ENCODE measurements at regions not wholly inside any gene's neighbourhood (a gene's known extent, or its start where the extent isn't known, plus 50 kb on each side); places are given as distances from the start of the nearest gene placed in this dataset.
"Not testable (repeated sequence)": the region's sequence is repeated elsewhere in the genome, so short reads cannot be mapped to it uniquely, and the experiment has no call there.

DNA sequence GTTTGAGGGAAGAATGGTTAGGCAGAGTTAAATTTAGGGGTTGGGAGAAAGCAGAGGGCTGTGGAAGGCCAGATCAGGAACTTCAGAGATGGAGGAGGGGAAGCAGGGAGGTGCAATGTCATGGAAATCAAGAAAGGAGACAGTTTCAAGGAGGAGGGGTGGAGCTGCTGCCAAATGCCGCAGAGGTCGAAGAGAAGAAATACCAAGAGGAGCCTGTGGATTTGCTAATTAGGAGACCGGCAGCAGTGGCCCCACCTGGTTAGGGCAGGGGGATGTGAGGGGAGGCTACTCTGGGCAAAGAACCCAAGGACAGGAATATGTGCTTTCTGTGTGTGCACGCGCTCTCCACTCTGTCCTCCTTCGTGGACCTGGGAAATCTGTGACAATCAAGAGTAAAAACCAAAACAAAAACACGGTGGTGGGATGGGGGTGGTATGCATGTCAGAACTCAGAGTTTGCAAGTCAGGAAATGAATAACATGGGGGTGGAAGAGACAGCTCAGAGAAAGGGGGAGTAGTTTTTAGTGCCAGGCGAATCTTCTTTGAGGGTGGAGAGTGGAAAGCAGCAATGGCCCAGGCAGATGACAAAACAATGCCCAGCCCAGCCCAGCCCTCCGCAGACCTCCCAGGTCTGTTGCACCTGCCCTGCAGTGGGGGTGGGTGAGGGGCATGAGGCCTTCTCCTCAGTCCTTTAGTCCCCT, 102.9 kb upstream of the PAX2 start:
- DNase-seq = no peak

GRCh38 chr10:100645091-100645490, 100.3 kb upstream of the PAX2 start:
- no peak for DNase-seq

DNA sequence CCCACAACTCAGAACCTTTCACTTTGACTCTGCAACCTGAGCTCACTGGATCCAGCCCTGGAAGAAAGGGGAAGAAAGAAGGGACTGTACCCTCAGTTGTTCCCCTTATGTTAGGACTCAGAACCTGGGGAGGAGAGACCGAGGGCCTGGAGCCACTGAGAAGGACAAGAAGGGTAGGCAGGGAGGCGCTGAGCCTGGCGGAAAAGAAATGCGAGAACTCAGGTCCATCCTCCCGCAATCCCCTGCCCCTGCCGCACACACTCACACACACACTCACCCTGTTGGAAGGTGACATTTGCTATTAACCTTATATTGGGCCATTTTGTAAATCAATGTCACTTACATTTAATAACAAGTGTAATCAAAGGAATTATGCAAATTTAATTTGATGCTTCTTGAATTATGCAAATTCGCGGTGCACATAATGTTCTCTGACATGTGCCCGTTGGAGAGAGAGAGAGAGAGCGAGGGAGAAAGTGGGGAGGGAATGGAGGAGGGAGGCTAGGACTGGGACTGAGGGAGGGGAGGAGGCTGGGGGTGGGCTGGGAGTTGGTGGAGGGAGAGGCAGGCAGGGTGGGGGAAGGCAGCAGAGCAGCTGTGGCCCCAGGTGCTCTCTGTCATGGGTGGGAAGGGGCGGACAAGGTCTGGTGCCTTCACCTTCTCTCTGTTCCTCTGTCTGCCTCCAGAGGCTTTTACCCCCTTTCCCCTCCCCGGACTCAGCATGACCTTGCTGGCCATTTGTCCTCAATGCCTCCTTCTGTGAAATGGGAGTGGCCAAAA, 99.6 kb upstream of the PAX2 start:
- no peak for DNase-seq

GRCh38 chr10:100647928-100648327, 97.5 kb upstream of the PAX2 start:
- no peak for DNase-seq

GRCh38 chr10:100650693-100651092, 94.7 kb upstream of the PAX2 start:
- DNase-seq = no peak

GRCh38 chr10:100651099-100651498, 94.3 kb upstream of the PAX2 start:
- DNase-seq = not testable (repeated sequence)

DNA sequence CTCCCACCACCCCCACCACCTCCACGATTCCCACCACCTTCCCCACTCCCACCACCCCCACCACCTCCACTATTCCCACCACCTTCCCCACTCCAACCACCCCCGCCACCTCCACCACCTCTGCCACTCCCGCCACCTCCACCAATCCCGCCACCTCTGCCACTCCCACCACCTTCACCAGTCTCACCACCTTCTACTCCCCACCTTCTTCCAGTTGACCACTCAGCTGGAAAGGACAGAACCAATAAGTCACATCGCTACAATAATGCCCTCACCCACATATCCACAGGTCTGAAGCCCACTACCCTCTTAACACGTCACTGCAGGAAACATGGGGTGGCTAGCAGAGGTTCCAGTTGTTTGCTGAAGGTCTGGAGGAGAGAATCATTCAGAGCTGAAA, 93.5 kb upstream of the PAX2 start:
- DNase-seq = no peak

DNA sequence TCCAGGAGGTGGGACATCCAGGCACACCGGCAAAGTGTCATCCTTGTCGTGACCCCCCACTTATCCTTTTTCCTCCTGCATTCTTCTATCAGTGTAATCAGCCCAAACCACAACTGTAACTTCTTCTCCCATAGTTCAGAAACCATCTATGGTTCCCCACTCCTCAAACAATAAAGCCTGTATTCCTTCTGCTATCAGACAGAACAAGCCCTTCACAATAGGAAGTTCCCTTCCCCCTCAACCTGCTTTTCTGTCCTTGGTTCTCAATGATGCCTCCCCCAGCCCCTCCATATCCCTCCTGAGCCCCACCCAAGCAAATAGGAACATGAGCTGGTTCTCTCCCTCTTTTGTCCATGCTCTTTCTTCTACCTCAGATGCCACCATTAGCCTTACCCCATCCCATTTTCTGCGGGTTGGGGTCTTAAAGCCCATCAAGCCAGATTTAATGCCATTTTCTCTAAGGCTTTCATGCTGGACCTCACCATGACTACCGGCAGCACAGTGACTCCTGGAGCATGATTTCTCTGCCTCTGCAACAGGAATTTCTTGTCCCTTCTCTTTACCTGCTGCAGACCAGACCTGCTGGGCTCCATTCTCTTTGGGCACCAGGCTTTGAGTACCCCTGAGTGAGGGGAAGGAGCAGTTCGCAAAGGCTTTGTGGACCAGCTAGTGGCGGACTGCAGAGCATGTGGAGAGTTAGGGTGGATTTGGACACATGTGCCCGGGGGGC, 92.8 kb upstream of the PAX2 start:
- no peak for DNase-seq

DNA sequence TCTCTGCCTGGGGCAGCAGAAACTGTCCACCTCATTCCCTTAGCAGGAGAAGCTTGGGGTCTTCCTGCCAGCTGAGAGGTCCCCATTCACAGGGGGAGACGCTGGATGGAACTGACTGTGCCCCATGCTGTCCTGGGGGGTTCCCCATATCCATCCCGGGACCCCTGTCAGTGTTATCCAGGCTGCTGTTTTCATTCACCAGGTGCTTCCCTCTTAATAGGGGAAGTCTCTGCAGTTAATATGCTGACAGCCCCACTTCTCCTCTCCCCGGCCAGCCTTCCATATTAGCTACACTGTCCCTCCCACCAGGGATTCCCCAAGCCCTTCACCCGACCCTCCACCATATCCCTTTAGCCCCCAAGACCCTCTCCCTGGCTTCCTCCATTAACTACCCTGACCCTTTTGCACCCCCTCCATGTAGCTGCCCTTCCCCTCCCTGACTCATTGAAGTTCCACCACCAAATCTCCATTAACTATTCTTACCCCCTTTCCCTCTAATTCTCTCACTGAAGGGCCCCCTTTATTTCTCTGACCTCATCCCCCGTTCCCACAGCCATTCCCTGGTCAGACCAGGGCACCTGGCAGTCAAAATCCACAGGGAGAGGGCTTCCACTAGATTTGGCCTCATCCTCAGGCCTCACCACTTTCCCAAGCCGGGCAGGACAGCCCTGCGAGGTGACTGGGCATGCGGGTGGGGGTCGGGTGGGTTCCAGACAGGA, 92.0 kb upstream of the PAX2 start:
- DNase-seq = no peak

GRCh38 chr10:100653957-100654781, 91.2 kb upstream of the PAX2 start:
- DNase-seq = peak; percentile 42

DNA sequence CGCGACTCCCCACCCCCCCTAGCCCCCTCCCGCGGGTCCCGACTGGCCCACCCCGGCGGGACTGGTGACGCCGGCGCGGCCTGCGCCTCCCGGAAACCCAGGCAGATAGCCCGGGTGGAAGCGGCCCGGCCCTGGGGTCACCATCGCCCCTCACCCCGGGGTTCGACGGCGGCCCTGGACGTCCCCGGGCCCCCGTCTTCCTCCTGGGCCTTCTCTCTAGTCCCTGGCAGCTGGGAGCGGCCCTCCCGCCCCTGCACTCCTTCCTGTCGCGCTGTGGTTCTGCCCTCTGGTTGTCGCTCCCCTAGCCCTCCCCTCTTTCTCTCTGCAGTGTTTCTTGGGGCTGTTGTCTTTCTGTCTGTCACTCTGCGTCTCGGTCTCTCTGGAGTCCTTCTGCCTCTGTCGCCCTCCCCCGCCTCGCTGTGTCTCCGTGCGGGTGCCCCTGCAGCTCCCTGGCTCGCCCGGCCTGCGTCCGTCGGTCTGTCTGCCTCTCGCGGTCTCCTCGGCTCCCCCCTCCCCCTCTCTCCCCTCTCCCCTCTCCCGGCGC, 90.5 kb upstream of the PAX2 start:
- DNase-seq = peak; percentile 14

DNA sequence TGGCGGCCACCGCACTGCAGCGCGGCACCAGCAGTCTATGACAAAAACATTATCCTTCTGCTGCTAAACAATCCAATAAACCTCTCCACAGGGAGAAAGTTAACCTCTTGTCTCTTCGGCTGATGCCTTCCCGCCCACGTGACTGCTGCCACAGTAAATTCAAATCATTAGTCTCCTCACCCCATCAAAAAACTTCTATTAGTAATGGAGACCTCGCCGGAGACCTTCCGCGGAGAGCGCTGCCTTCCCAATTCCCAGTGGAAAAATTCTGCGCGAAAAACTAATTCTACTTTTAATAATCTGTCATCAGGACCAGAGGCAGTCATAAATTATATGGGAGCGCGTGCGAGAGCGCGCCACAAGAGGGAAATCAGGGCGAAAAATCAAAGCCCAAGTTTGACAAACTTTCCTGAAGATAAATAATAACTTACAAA, 90.0 kb upstream of the PAX2 start:
- DNase-seq = no peak

DNA sequence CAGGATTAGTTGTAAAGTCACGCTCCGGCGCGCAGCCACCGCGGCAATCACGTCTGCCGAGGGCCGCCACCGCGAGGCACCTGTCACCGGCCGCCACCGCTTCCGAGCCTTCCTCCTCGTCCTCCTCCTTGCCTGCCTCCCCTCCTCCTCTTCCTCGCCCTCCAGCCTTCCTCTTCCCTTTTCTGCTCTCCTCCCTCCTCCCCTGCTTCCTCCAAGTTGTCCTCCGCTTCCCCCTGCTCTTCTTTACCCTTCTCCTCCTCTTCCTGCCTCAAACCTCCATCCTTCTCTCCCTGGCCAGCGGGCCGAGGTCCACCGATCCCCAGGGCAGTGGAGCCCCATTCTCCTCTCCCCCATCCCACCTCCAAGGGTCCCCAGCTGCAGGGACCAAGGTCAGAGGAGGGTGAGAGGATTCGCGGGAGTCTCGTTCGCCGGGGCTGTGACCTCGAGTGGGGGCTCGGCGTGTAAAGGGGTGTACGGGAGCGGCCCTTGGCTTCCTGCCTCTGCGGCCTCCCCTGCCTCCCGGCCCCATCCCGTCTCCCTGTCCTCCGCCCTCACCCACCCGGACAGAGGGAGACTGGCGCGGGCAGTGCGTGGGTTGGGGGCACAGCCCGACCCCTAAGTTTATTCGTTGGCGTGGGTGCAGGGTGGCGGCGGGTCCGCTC, 89.5 kb upstream of the PAX2 start:
- no peak for DNase-seq

- no peak for DNase-seq
Observed at GRCh38 chr10:100656454-100656853, 88.9 kb upstream of the PAX2 start.

DNA sequence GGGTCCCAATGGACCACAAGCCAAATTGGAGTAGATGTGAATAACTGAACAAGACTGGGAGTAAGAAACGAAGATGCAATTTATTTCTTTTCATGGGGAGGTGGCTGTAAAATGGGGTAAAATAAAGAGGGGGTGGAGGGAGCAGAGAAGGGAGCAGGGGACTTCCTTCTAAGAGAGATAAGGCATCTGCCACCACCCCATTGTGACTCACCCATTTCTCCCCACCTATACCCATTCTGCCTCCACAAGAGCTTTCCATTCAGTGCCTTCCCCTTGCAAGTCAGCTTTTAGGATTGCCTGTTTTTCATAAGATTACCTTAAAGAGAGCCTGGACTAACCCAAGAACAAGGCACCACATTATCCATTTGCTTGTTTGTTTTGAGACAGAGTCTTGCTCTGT, 87.1 kb upstream of the PAX2 start:
- DNase-seq = no peak

DNA sequence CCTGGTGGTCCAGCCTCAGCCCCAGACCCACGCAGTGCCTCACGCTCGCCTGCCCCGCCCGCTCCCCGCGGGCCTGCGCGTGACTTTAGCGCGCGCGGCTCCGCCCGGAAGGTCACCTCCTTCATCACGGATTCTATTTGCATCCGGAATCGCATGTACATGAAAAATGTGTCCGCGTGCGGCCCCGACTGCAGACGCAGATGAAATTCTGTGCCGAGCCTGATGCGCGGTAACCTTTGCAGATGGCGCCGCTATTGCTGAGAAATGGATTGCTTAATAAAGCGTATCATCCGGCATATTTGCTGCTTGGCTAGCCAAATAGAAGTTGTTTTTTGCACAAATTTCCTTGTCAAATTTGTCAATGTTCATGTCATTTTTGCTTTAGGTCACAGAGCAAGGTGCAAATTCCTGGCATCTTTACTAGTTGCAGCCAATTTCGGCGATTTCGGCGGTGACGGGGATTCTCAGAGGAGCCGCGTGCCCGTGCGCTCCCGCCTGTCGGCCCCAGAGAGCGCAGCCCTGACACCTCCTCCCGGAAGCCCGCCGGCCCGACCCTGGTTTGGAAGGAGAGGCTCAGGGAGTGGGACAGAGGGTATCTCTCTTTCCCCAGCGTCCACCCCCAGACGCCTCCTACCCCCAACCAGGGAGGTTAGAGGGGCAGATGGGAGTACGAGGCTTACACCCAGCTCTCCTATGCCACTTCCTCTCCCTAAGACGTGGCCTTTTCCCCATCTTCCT, 85.9 kb upstream of the PAX2 start:
- DNase-seq = no peak

DNA sequence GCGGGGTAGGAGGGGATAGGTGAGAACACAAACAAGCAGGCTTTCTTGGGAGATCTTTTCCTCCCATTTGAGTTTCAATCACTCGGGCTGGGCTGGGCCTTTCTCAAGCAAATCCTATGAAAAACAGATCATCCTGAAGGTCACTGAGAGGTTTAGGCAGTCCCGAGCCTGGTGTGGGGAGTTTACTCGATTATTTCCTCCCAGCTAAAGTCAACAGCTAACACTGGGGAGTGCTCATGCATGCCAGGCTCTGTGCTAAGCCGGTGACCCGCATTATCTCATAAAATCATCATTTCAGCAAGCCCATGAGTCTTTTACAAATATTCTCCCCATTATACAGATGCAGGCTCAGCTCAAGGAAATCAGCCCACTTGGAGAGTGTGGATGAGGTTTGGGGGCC, 85.0 kb upstream of the PAX2 start:
- no peak for DNase-seq

- DNase-seq = no peak
Observed at GRCh38 chr10:100660945-100661344, 84.4 kb upstream of the PAX2 start.

- no peak for DNase-seq
Observed at GRCh38 chr10:100661520-100661919, 83.9 kb upstream of the PAX2 start.

GRCh38 chr10:100662067-100662466, 83.3 kb upstream of the PAX2 start:
- DNase-seq = no peak
